IMR-90 (cell line): ENCODE measurements at regions not wholly inside any gene's neighbourhood (a gene's known extent, or its start where the extent isn't known, plus 50 kb on each side); places are given as distances from the start of the nearest gene placed in this dataset.

Experiments used
- ATAC-seq: fragments of 200-7000 bp; cut with Tn5 transposase; 2 replicates; pipeline ENCODE4 v1.9.1; 2020; ENCODE audit warnings: low read depth, mild to moderate bottlenecking, moderate library complexity
- BruUV-seq: library from RNA; stranded (reverse); fragments of 400-500 nt; replicated peaks from 2 replicates; lab custom pipeline; 2021; lab: Mats Ljungman, UMichigan
- CTCF ChIA-PET: fragments of 300-600 bp; formaldehyde crosslinking; extraction: SDS; loops from one replicate; lab custom pipeline; 2021; ENCODE audit warnings: antibody characterized with exemption; lab: Yijun Ruan, JAX
- POLR2A ChIA-PET: fragments of 300-600 bp; sonication (Branson Sonifier 250); formaldehyde crosslinking; loops from one replicate; lab custom pipeline; 2022; ENCODE audit warnings: antibody characterized with exemption; ENCODE audit not compliant: unreplicated experiment; lab: Charles Lee
- DNase-seq: peaks from one replicate; pipeline ENCODE4 v3.0.0; 2013
- H2AFZ ChIP-seq: replicated peaks from 2 replicates; pipeline ENCODE3; 2013; ENCODE audit warnings: low read length, mild to moderate bottlenecking; ENCODE audit not compliant: poor library complexity
- H2AK5ac ChIP-seq: 2 replicates; pipeline ENCODE4 v1.6.1; 2013; ENCODE audit warnings: low read depth, low read length, inconsistent platforms
- H2AK9ac ChIP-seq: replicated peaks from 2 replicates; pipeline ENCODE3; 2013; ENCODE audit warnings: mild to moderate bottlenecking, low read depth, low read length, moderate library complexity; ENCODE audit not compliant: poor library complexity
- H2BK120ac ChIP-seq: 2 replicates; pipeline ENCODE4 v1.6.1; 2013; ENCODE audit warnings: low read depth, low read length, inconsistent platforms
- H2BK15ac ChIP-seq: 3 replicates; pipeline ENCODE4 v1.6.1; 2013; ENCODE audit warnings: low read depth, low read length, inconsistent platforms
- H2BK20ac ChIP-seq: 2 replicates; pipeline ENCODE4 v1.6.1; 2013; ENCODE audit warnings: low read depth, mild to moderate bottlenecking, inconsistent platforms, low read length, moderate library complexity
- H2BK5ac ChIP-seq: 2 replicates; pipeline ENCODE4 v1.6.1; 2013; ENCODE audit warnings: mild to moderate bottlenecking, low read depth, low read length, inconsistent platforms; ENCODE audit not compliant: poor library complexity, severe bottlenecking
- H3K14ac ChIP-seq: replicated peaks from 2 replicates; pipeline ENCODE4 v1.6.1; 2013; ENCODE audit warnings: low read depth, low read length, inconsistent platforms
- H3K18ac ChIP-seq: 2 replicates; pipeline ENCODE4 v1.6.1; 2013; ENCODE audit warnings: low read depth, low read length, control low read depth
- H3K23ac ChIP-seq: 2 replicates; pipeline ENCODE4 v1.6.1; 2013; ENCODE audit warnings: low read depth, low read length, inconsistent platforms
- H3K27ac ChIP-seq: 2 replicates; pipeline ENCODE4 v1.5.1; 2013; ENCODE audit warnings: mild to moderate bottlenecking, control low read depth, low read length; ENCODE audit not compliant: insufficient read depth
- H3K27me3 ChIP-seq: 2 replicates; pipeline ENCODE4 v1.6.1; 2013; ENCODE audit warnings: low read length; ENCODE audit not compliant: control insufficient read depth, insufficient read depth
- H3K36me3 ChIP-seq: 2 replicates; pipeline ENCODE4 v1.6.1; 2013; ENCODE audit warnings: low read length, mixed read lengths; ENCODE audit not compliant: control insufficient read depth, insufficient read depth
- H3K4ac ChIP-seq: 2 replicates; pipeline ENCODE4 v1.6.1; 2013; ENCODE audit warnings: low read depth, low read length, inconsistent platforms
- H3K4me1 ChIP-seq: 2 replicates; pipeline ENCODE4 v1.6.1; 2013; ENCODE audit warnings: low read length, mixed read lengths; ENCODE audit not compliant: control insufficient read depth, insufficient read depth
- H3K4me2 ChIP-seq: 2 replicates; pipeline ENCODE4 v1.6.1; 2013; ENCODE audit warnings: low read depth, mild to moderate bottlenecking, control low read depth, low read length, moderate library complexity
- H3K4me3 ChIP-seq: 2 replicates; pipeline ENCODE4 v1.5.1; 2013; ENCODE audit warnings: low read depth, mild to moderate bottlenecking, control low read depth, low read length, moderate library complexity; ENCODE audit not compliant: insufficient read depth
- H3K56ac ChIP-seq: 2 replicates; pipeline ENCODE4 v1.6.1; 2013; ENCODE audit warnings: low read length, inconsistent platforms; ENCODE audit not compliant: insufficient read depth; ENCODE audit errors: extremely low read depth
- H3K79me1 ChIP-seq, 2 experiments: 2 replicates each; pipeline ENCODE4 v1.6.1; 2013; ENCODE audit warnings: low read length in 2 of 2, inconsistent platforms in 1 of 2, low read depth in 1 of 2
- H3K9ac ChIP-seq: 2 replicates; pipeline ENCODE4 v1.6.1; 2013; ENCODE audit warnings: low read depth, low read length, control low read depth
- H3K9me1 ChIP-seq: 2 replicates; pipeline ENCODE4 v1.6.1; 2013; ENCODE audit warnings: low read length, inconsistent platforms; ENCODE audit not compliant: insufficient read depth
- H3K9me3 ChIP-seq: 2 replicates; pipeline ENCODE4 v1.6.1; 2013; ENCODE audit warnings: low read length; ENCODE audit not compliant: control insufficient read depth, insufficient read depth
- H4K20me1 ChIP-seq: 2 replicates; pipeline ENCODE4 v1.6.1; 2013; ENCODE audit warnings: low read length, inconsistent platforms; ENCODE audit not compliant: insufficient read depth
- H4K5ac ChIP-seq: 2 replicates; pipeline ENCODE4 v1.6.1; 2013; ENCODE audit warnings: mild to moderate bottlenecking, low read depth, low read length, control low read depth
- H4K8ac ChIP-seq, 2 experiments: 2 replicates each; pipeline ENCODE4 v1.6.1; 2013; ENCODE audit warnings: low read depth in 2 of 2, low read length in 2 of 2, control low read depth in 1 of 2, inconsistent platforms in 1 of 2
- H4K91ac ChIP-seq: 2 replicates; pipeline ENCODE4 v1.6.1; 2013; ENCODE audit warnings: low read depth, low read length, inconsistent platforms; ENCODE audit not compliant: insufficient read depth
- BHLHE40 ChIP-seq: fragments of 150-350 bp; IDR thresholded peaks from 2 replicates; pipeline ENCODE4 v1.6.1; 2016; ENCODE audit warnings: mild to moderate bottlenecking, low read depth, low read length
- CHD1 ChIP-seq: IDR thresholded peaks from 2 replicates; pipeline ENCODE4 v1.6.1; 2012; ENCODE audit warnings: low read depth, low read length, improper control_type of control experiment
- CTCF ChIP-seq: conservative IDR thresholded peaks from 2 replicates; pipeline ENCODE4 v1.5.1; 2012; ENCODE audit warnings: mild to moderate bottlenecking, low read depth, low read length, improper control_type of control experiment
- ELK1 ChIP-seq: fragments of 150-350 bp; IDR thresholded peaks from 2 replicates; pipeline ENCODE4 v1.6.1; 2016; ENCODE audit warnings: low read depth, mild to moderate bottlenecking, low read length, moderate library complexity, borderline replicate concordance
- FOS ChIP-seq: fragments of 150-350 bp; IDR thresholded peaks from 2 replicates; pipeline ENCODE4 v1.6.1; 2016; ENCODE audit warnings: low read depth, low read length
- MAFK ChIP-seq: IDR thresholded peaks from 2 replicates; pipeline ENCODE4 v1.6.1; 2012; ENCODE audit warnings: low read depth, low read length, improper control_type of control experiment
- MAZ ChIP-seq: IDR thresholded peaks from 2 replicates; pipeline ENCODE4 v1.6.1; 2012; ENCODE audit warnings: low read depth, mild to moderate bottlenecking, low read length, improper control_type of control experiment, moderate library complexity, borderline replicate concordance
- MXI1 ChIP-seq: IDR thresholded peaks from 2 replicates; pipeline ENCODE4 v1.6.1; 2012; ENCODE audit warnings: low read depth, mild to moderate bottlenecking, low read length, moderate library complexity, borderline replicate concordance
- NFE2L2 ChIP-seq: fragments of 150-350 bp; IDR thresholded peaks from 2 replicates; pipeline ENCODE4 v1.6.1; 2016; ENCODE audit warnings: low read depth, mild to moderate bottlenecking, low read length
- POLR2A ChIP-seq: IDR thresholded peaks from 2 replicates; pipeline ENCODE4 v1.6.1; 2012; ENCODE audit warnings: mild to moderate bottlenecking, low read depth, low read length
- RAD21 ChIP-seq: IDR thresholded peaks from 2 replicates; pipeline ENCODE4 v1.6.1; 2012; ENCODE audit warnings: low read length, improper control_type of control experiment
- USF2 ChIP-seq: fragments of 150-350 bp; IDR thresholded peaks from 2 replicates; pipeline ENCODE4 v1.6.1; 2017; ENCODE audit warnings: mild to moderate bottlenecking, antibody characterized with exemption, low read length, low read depth
- WGBS, 2 experiments: methylation state at CpG; one replicate each; pipeline versions ENCODE4 v1.1.5 to v1.1.7; 2013; ENCODE audit warnings: missing lambda C conversion rate in 2 of 2; ENCODE audit not compliant: insufficient read length in 1 of 2; ENCODE audit errors: extremely low coverage in 2 of 2; 5-methylcytosine and 5-hydroxymethylcytosine counted together
- dilution Hi-C: fragments of 300-500 bp; cut with HindIII; formaldehyde crosslinking; loops from one replicate; pipeline ENCODE4 v1.14.3; 2018; ENCODE audit warnings: low sequenced_read_pairs; ENCODE audit not compliant: unreplicated experiment
- in situ Hi-C: fragments of 300-500 bp; cut with MboI; formaldehyde crosslinking; loops from 3 replicates; pipeline ENCODE4 v1.14.3; 2019; ENCODE audit warnings: low sequenced_read_pairs, inconsistent platforms, mixed read lengths
- intact Hi-C: fragments of 100-400 bp; cut with micrococcal nuclease; formaldehyde crosslinking; loops from 2 replicates; pipeline ENCODE4 v1.10.0; 2022

GRCh38 chr19:27851002-27851481 is 1361.9 kb downstream of the UQCRFS1 start:
- Histone ChIP-seq H3K56ac (no peak overlapping the region), H4K20me1 (no peaks in the 10 kb centered on the region), H4K8ac (no peak overlapping the region), H3K18ac (no peak overlapping the region), H3K4me2 (no peak overlapping the region), H4K5ac (no peak overlapping the region), H4K91ac (no peak overlapping the region), H2BK120ac (no peak overlapping the region), H3K36me3 (no peaks in the 10 kb centered on the region), H3K27ac (no peak overlapping the region), H2BK20ac (no peak overlapping the region), H2BK5ac (no peak overlapping the region), H3K9me3 (peaks cover 27% of the 10 kb centered on the region), H3K4ac (no peak overlapping the region), H2AK5ac (no peak overlapping the region), H3K4me1 (no peaks in the 10 kb centered on the region), H2AK9ac (no peak overlapping the region), H3K79me1 (no peaks in the 10 kb centered on the region), H3K27me3 (no peaks in the 10 kb centered on the region), H3K23ac (no peak overlapping the region), H3K9me1 (no peaks in the 10 kb centered on the region), H3K14ac (no peak overlapping the region), H2BK15ac (no peak overlapping the region), H2AFZ (no peak overlapping the region), H3K9ac (no peak overlapping the region), H3K4me3 (no peak overlapping the region)
- DNase-seq: no peak
- in situ Hi-C loops: no loop called here
- ChIA-PET POLR2A (no interaction called here), CTCF (no interaction called here)
- dilution Hi-C loops: no loop called here
- BruUV-seq: no TSS peak
- TF ChIP-seq RAD21 (no peak), ELK1 (no peak), MXI1 (no peak), POLR2A (no peak), NFE2L2 (no peak), BHLHE40 (no peak), MAFK (no peak), FOS (no peak), MAZ (no peak), USF2 (no peak), CTCF (no peak), CHD1 (no peak)
- no peak for ATAC-seq
- intact Hi-C loops: no loop called here
- no CpG with 5 or more reads among the region's 30 CpGs for WGBS, 2 experiments
